Islet precursor cell (in vitro differentiated cells): ENCODE measurements at regions not wholly inside any gene's neighbourhood (a gene's known extent, or its start where the extent isn't known, plus 50 kb on each side); places are given as distances from the start of the nearest gene placed in this dataset.
"Not testable (repeated sequence)": the region's sequence is repeated elsewhere in the genome, so short reads cannot be mapped to it uniquely, and the experiment has no call there.

Experiments used
- DNase-seq: peaks from one replicate; pipeline ENCODE4 v3.0.0-alpha.2; 2018

GRCh38 chr2:53096351-53096750, 671.3 kb upstream of the CHAC2 start:
- DNase-seq, result no peak

GRCh38 chr2:53095664-53096063, 671.9 kb upstream of the CHAC2 start:
- DNase-seq, result no peak

GRCh38 chr2:53095227-53095626, 672.4 kb upstream of the CHAC2 start:
- no peak for DNase-seq

GRCh38 chr2:53093355-53093754, 674.2 kb upstream of the CHAC2 start:
- no peak for DNase-seq

GRCh38 chr2:53091183-53091582, 676.4 kb upstream of the CHAC2 start:
- DNase-seq, result no peak

- DNase-seq, result no peak
Measured at GRCh38 chr2:53087874-53088461, 679.6 kb upstream of the CHAC2 start.

GRCh38 chr2:53087262-53087873, 680.2 kb upstream of the CHAC2 start:
- no peak for DNase-seq

- no peak for DNase-seq
Measured at GRCh38 chr2:53077413-53077812, 690.2 kb upstream of the CHAC2 start.

GRCh38 chr2:53075760-53076159, 691.8 kb upstream of the CHAC2 start:
- DNase-seq, result no peak

GRCh38 chr2:53067533-53067932, 700.1 kb upstream of the CHAC2 start:
- no peak for DNase-seq

GRCh38 chr2:53067056-53067455, 700.5 kb upstream of the CHAC2 start:
- peak; percentile 54 for DNase-seq

- DNase-seq, result no peak
Measured at GRCh38 chr2:53064154-53064553, 703.5 kb upstream of the CHAC2 start.

- peak; percentile 91 for DNase-seq
Measured at GRCh38 chr2:53058526-53058925, 709.1 kb upstream of the CHAC2 start.

GRCh38 chr2:53053937-53054336, 713.7 kb upstream of the CHAC2 start:
- DNase-seq, result no peak

GRCh38 chr2:53051157-53051556, 716.4 kb upstream of the CHAC2 start:
- no peak for DNase-seq

GRCh38 chr2:53040536-53041229, 726.9 kb upstream of the CHAC2 start:
- no peak for DNase-seq

GRCh38 chr2:53036196-53036595, 731.4 kb upstream of the CHAC2 start:
- DNase-seq, result no peak

- DNase-seq, result no peak
Measured at GRCh38 chr2:53035153-53035552, 732.5 kb upstream of the CHAC2 start.

GRCh38 chr2:53033411-53033810, 734.2 kb upstream of the CHAC2 start:
- DNase-seq, result no peak

GRCh38 chr2:53028746-53029423, 738.7 kb upstream of the CHAC2 start:
- no peak for DNase-seq

- peak; percentile 59 for DNase-seq
Measured at GRCh38 chr2:53028225-53028624, 739.4 kb upstream of the CHAC2 start.

GRCh38 chr2:53022248-53022647, 745.4 kb upstream of the CHAC2 start:
- DNase-seq, result not testable (repeated sequence)

- no peak for DNase-seq
Measured at GRCh38 chr2:53021828-53022227, 745.8 kb upstream of the CHAC2 start.

GRCh38 chr2:53021292-53021691, 746.3 kb upstream of the CHAC2 start:
- no peak for DNase-seq
